Nephron progenitor cell (in vitro differentiated cells): ENCODE measurements at regions not wholly inside any gene's neighbourhood (a gene's known extent, or its start where the extent isn't known, plus 50 kb on each side); places are given as distances from the start of the nearest gene placed in this dataset.
"Not testable (repeated sequence)": the region's sequence is repeated elsewhere in the genome, so short reads cannot be mapped to it uniquely, and the experiment has no call there.

Experiments used
- DNase-seq: peaks from one replicate; pipeline ENCODE4 v3.0.0; 2021
- H3K27ac Mint-ChIP-seq: 2 replicates; pipeline ENCODE4 v1.8.0; 2021; ENCODE audit warnings: mild to moderate bottlenecking, moderate library complexity, mixed read lengths
- H3K27me3 Mint-ChIP-seq: 2 replicates; pipeline ENCODE4 v1.8.0; 2021; ENCODE audit warnings: mild to moderate bottlenecking, low read depth, mixed read lengths; ENCODE audit not compliant: poor library complexity
- H3K36me3 Mint-ChIP-seq: 2 replicates; pipeline ENCODE4 v1.8.0; 2021; ENCODE audit warnings: low read depth, mixed read lengths
- H3K4me1 Mint-ChIP-seq: 2 replicates; pipeline ENCODE4 v1.8.0; 2021; ENCODE audit warnings: mixed read lengths
- H3K4me3 Mint-ChIP-seq: 2 replicates; pipeline ENCODE4 v1.8.0; 2021; ENCODE audit warnings: mild to moderate bottlenecking, moderate library complexity, mixed read lengths
- H3K9me3 Mint-ChIP-seq: 2 replicates; pipeline ENCODE4 v1.8.0; 2021; ENCODE audit warnings: mild to moderate bottlenecking, moderate library complexity, mixed read lengths
- TF ChIP-seq, protein P1 (sequence below): fragments of 200-600 bp; sonication (generic); IDR thresholded peaks from 2 replicates; pipeline ENCODE4 v1.5.0; 2021; ENCODE audit warnings: antibody characterized with exemption

DNA sequence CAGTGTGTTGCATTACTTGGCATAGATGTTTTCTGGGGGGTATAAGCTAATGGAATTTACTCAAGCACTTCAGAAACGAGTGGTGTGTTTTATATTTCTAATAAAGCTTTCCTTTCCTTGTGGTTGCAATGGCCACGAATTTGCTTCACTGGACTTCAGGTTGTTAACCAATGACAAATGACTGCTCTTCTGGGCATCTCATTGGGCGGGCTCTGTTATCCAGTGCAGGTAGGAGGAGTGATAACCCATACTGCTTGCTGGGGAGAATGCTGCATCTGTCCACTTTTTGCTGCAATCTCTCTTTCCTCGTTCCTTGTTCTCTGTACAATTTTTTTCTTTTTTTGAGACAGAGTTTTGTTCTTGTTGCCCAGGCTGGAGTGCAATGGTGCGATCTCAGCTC, 80.0 kb upstream of the RPH3A start:
- no peak for DNase-seq
- Mint-ChIP-seq H3K4me1 (peaks cover 8% of the 10 kb centered on the region), H3K9me3 (no peaks in the 10 kb centered on the region), H3K27ac (no peak overlapping the region), H3K27me3 (peaks cover 25% of the 10 kb centered on the region), H3K36me3 (no peaks in the 10 kb centered on the region), H3K4me3 (no peak overlapping the region)
- TF ChIP-seq, protein P1, sequence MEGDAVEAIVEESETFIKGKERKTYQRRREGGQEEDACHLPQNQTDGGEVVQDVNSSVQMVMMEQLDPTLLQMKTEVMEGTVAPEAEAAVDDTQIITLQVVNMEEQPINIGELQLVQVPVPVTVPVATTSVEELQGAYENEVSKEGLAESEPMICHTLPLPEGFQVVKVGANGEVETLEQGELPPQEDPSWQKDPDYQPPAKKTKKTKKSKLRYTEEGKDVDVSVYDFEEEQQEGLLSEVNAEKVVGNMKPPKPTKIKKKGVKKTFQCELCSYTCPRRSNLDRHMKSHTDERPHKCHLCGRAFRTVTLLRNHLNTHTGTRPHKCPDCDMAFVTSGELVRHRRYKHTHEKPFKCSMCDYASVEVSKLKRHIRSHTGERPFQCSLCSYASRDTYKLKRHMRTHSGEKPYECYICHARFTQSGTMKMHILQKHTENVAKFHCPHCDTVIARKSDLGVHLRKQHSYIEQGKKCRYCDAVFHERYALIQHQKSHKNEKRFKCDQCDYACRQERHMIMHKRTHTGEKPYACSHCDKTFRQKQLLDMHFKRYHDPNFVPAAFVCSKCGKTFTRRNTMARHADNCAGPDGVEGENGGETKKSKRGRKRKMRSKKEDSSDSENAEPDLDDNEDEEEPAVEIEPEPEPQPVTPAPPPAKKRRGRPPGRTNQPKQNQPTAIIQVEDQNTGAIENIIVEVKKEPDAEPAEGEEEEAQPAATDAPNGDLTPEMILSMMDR, result no peak

DNA sequence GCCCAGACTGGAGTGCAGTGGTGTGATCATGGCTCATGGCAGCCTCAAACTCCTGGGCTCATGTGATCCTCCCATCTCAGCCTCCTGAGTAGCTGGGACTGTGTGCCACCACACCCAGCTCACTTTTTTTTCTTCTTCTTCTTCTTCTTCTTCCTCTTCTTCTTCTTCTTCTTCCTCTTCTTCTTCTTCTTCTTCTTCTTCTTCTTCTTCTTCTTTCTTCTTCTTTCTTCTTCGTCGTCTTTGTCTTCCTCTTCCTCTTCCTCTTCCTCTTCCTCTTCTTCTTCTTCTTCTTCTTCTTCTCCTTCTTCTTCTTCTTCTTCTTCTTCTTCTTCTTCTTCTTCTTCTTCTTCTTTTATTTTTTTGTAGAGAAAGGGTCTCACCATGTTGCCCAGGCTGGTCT, 78.8 kb upstream of the RPH3A start:
- not testable (repeated sequence) for H3K27ac Mint-ChIP-seq, H3K4me3 Mint-ChIP-seq, H3K4me1 Mint-ChIP-seq, H3K9me3 Mint-ChIP-seq, DNase-seq, H3K36me3 Mint-ChIP-seq
- peaks cover 24% of the 10 kb centered on the region for H3K27me3 Mint-ChIP-seq

DNA sequence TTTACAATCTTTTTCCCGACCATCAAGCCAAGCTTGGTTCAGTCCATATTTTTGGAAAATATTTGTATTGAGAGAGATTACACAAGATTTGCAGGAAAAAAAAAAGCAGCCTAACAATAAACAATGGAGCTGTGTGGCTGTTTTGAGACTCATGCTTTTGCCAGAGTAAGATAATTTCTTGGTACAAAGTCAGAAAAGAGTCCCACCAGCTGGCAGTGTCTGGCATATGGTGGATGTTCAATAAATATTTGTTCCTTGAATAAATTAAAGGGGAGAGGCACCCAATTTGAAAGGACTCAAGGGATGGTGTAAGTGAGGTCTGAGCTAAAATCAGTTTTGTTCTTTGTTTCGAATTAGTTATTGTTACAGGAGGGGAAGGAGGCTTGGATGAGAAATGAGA, 78.1 kb upstream of the RPH3A start:
- Mint-ChIP-seq H3K27ac (no peak overlapping the region), H3K27me3 (peaks cover 21% of the 10 kb centered on the region), H3K9me3 (no peaks in the 10 kb centered on the region), H3K4me3 (no peak overlapping the region), H3K4me1 (peaks cover 9% of the 10 kb centered on the region), H3K36me3 (no peaks in the 10 kb centered on the region)
- DNase-seq, result no peak
- TF ChIP-seq, protein P1, result no peak

DNA sequence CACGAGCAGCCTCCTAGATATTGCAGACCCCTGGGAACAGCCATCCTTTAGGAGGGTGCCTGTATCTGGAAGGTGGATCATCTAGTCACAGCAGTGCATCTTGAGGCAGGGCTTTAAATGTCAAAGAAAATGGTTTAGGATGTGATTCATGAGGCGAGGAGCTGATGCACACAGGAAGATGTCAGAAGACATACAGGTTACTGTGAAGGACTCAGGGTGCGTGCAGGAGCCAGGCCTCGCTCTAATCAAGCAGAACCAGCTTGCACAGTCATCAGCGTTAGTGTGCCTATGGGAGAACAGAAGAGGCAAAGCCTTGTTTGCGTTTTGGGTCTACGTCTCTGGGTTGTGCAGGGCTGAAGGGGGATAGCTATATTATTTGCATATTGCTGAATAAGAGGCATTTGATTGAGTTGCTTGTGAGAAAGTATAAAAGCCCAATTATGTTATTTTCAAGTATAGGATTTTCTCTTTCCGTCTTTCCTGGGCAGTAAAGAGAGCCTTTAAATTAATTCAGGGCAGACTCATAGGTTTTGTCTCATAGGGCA, 77.3 kb upstream of the RPH3A start:
- peaks cover 9% of the 10 kb centered on the region for H3K4me1 Mint-ChIP-seq
- peaks cover 21% of the 10 kb centered on the region for H3K27me3 Mint-ChIP-seq
- TF ChIP-seq, protein P1, result no peak
- H3K9me3 Mint-ChIP-seq, result no peaks in the 10 kb centered on the region
- no peaks in the 10 kb centered on the region for H3K36me3 Mint-ChIP-seq
- H3K27ac Mint-ChIP-seq, result no peak overlapping the region
- no peak for DNase-seq
- no peak overlapping the region for H3K4me3 Mint-ChIP-seq

DNA sequence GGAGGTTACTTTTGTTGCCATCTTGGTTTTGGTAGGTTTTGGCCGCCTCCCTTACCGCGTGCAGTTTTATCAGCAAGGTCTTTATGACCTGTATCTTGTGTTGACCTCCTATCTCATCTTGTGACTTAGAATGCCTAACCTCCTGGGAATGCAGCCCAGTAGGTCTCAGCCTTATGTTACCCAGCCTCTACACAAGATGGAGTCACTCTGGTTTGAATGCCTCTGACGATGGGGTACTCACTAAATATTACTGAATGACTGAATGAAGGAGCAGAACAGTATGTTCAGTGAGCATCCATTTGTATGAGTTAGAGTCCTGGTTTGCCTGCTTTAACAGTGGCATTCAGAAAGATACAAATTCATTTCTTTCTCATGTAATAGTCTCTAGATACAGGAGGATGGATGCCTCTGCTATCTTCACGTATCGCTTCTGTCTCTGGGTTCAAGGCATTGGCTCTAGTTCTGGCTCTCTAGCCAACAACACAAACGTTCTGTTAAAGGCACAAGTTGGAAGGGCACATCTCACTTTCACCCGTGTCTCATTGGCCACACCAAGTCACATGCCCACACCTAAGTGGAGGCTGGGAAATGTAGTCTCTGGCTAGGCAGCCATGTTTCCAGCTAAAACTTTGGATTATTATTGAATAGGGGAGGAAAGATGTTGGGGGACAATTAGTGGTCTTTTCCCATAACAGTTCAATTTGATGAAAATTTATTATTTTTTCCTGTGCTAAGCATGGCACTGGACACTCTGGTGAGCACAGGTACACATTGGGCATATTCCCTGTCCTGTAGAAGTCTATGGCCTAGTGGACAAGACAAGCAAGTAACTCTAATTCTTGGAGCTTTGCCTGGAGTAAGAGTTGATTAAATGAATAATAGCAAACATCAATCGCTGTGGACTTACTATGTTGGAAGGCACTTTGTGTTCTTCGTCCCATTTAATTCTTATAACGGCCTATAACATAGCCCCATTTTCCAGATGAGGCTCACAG, 75.2 kb upstream of the RPH3A start:
- H3K36me3 Mint-ChIP-seq, result no peaks in the 10 kb centered on the region
- TF ChIP-seq, protein P1, result no peak
- no peaks in the 10 kb centered on the region for H3K9me3 Mint-ChIP-seq
- no peak overlapping the region for H3K27ac Mint-ChIP-seq
- H3K4me3 Mint-ChIP-seq, result no peak overlapping the region
- peaks cover 9% of the 10 kb centered on the region for H3K4me1 Mint-ChIP-seq
- DNase-seq, result peak; percentile 18
- H3K27me3 Mint-ChIP-seq, result peaks cover 25% of the 10 kb centered on the region

DNA sequence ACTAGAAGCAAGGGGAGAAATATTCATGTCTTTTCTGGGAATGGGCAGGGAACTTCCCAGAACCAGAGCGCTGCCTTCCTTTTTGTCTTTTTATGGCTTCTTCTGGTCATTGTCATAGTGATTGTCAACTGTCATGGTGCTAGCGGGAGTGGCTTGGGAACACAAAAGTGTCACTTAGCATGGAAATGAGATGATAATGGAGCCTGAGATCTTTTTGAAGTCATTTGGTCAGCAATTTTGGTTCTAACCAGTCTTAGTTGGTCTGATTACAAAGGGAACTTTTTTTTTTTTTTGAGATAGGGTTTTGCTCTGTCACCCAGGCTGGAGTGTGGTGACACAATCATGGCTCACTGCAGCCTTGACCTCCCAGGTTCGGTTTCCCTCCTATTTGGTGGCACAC, 62.7 kb upstream of the RPH3A start:
- no peak overlapping the region for H3K4me3 Mint-ChIP-seq
- H3K4me1 Mint-ChIP-seq, result no peaks in the 10 kb centered on the region
- no peak overlapping the region for H3K27ac Mint-ChIP-seq
- peaks cover 15% of the 10 kb centered on the region for H3K27me3 Mint-ChIP-seq
- no peaks in the 10 kb centered on the region for H3K9me3 Mint-ChIP-seq
- DNase-seq, result no peak
- TF ChIP-seq, protein P1, result no peak
- H3K36me3 Mint-ChIP-seq, result no peaks in the 10 kb centered on the region
